ENCODE measurements at regions not wholly inside any gene's neighbourhood (a gene's known extent, or its start where the extent isn't known, plus 50 kb on each side); places are given as distances from the start of the nearest gene placed in this dataset.

DNA sequence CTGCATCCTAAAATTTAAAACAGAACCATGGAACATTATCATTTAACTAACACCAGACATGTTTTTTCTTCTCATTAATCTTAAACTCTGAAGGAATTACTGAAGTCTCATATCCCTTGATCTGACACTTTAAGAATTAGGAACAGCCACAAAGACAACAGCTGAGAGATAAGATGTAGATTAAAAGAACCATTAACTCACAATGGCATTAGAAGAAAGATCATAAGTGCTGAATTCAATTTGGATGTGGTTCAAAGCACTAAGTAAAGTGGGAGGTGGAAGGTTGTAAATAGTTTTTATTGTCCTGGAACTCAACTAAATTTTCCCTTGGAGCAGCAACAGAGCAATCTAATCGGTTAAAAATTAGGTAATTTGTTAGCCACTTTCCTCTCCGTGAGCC lies 199.0 kb upstream of the ATP2B1 start:
- no peak overlapping the region for H3K27ac ChIP-seq (ENCODE audit: low read length)
- H3K27me3 ChIP-seq (ENCODE audit: insufficient read depth, low read length), result no peaks in the 10 kb centered on the region
- no peaks in the 10 kb centered on the region for H3K36me3 ChIP-seq (ENCODE audit: insufficient read depth, low read depth, low read length)
- H3K4me3 ChIP-seq (ENCODE audit: low read length), result no peak overlapping the region
- no peak overlapping the region for H3K9ac ChIP-seq (ENCODE audit: low read depth, low read length)
- H3K4me1 ChIP-seq (ENCODE audit: insufficient read depth, low read length), result no peaks in the 10 kb centered on the region; the same call in 1 of the 2 replicates
- peaks cover 3% of the 10 kb centered on the region for H3K9me3 ChIP-seq (ENCODE audit: insufficient read depth, low read depth, low read length)

- H3K27me3 ChIP-seq (ENCODE audit: insufficient read depth, low read length), result no peaks in the 10 kb centered on the region
- no peak overlapping the region for H3K27ac ChIP-seq (ENCODE audit: low read length)
- H3K9me3 ChIP-seq (ENCODE audit: insufficient read depth, low read depth, low read length), result no peaks in the 10 kb centered on the region
- no peak overlapping the region for H3K9ac ChIP-seq (ENCODE audit: low read depth, low read length)
- no peaks in the 10 kb centered on the region; the same call in 1 of the 2 replicates for H3K4me1 ChIP-seq (ENCODE audit: insufficient read depth, low read length)
- H3K4me3 ChIP-seq (ENCODE audit: low read length), result no peak overlapping the region
- H3K36me3 ChIP-seq (ENCODE audit: insufficient read depth, low read depth, low read length), result no peaks in the 10 kb centered on the region
Measured at GRCh38 chr12:89906824-89907223, 198.2 kb upstream of the ATP2B1 start.

GRCh38 chr12:89906178-89906577 lies 197.5 kb upstream of the ATP2B1 start:
- Histone ChIP-seq H3K9ac (ENCODE audit: low read depth, low read length) (no peak overlapping the region), H3K27ac (ENCODE audit: low read length) (no peak overlapping the region), H3K9me3 (ENCODE audit: insufficient read depth, low read depth, low read length) (no peaks in the 10 kb centered on the region), H3K4me1 (ENCODE audit: insufficient read depth, low read length) (no peaks in the 10 kb centered on the region; the same call in 1 of the 2 replicates), H3K4me3 (ENCODE audit: low read length) (no peak overlapping the region), H3K36me3 (ENCODE audit: insufficient read depth, low read depth, low read length) (no peaks in the 10 kb centered on the region), H3K27me3 (ENCODE audit: insufficient read depth, low read length) (no peaks in the 10 kb centered on the region)

DNA sequence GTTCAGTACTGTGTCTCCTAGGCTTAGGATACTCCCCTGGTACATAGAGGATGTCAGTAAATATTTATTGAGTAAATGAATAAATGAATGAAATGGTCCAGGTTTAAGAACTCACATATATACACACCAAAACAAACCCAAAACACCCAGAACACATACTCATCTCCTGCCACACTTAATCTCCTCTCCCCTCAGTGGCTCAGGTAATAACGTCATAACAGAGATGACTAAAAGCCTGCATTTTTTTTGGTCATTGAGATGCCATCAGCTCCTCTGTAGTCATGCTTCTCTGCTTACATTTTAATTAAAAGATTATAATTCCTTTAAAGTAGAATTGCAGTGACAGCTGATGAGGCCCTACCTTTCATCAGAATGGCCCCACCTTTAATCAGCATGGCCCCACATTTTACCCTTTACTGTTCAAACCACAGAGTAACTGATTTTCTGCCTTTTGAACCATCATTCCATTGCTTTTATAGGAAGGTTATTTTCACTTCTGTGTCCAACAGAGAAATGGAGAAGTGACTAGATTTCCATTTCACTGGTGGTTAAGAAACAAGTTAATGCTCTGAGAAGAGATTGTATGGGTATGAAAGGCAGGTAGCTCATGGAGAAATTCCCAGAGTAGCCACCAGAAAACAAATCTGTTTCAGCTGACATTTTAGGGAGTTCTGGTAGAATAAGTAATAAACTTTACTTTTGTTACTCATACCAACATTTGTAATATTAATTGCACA lies 193.4 kb upstream of the ATP2B1 start:
- no peaks in the 10 kb centered on the region for H3K36me3 ChIP-seq (ENCODE audit: insufficient read depth, low read depth, low read length)
- peaks cover 13% of the 10 kb centered on the region for H3K4me1 ChIP-seq (ENCODE audit: insufficient read depth, low read length)
- no peak overlapping the region for H3K9ac ChIP-seq (ENCODE audit: low read depth, low read length)
- H3K9me3 ChIP-seq (ENCODE audit: insufficient read depth, low read depth, low read length), result no peaks in the 10 kb centered on the region
- no peak overlapping the region for H3K4me3 ChIP-seq (ENCODE audit: low read length)
- no peak overlapping the region for H3K27ac ChIP-seq (ENCODE audit: low read length)
- H3K27me3 ChIP-seq (ENCODE audit: insufficient read depth, low read length), result no peaks in the 10 kb centered on the region

- no peak overlapping the region for H3K9ac ChIP-seq (ENCODE audit: low read depth, low read length)
- H3K4me1 ChIP-seq (ENCODE audit: insufficient read depth, low read length), result peaks cover 13% of the 10 kb centered on the region; the same call in 1 of the 2 replicates
- no peak overlapping the region for H3K4me3 ChIP-seq (ENCODE audit: low read length)
- no peaks in the 10 kb centered on the region for H3K9me3 ChIP-seq (ENCODE audit: insufficient read depth, low read depth, low read length)
- H3K27ac ChIP-seq (ENCODE audit: low read length), result no peak overlapping the region
- H3K27me3 ChIP-seq (ENCODE audit: insufficient read depth, low read length), result no peaks in the 10 kb centered on the region
- H3K36me3 ChIP-seq (ENCODE audit: insufficient read depth, low read depth, low read length), result no peaks in the 10 kb centered on the region
Measured at GRCh38 chr12:89901319-89901718, 192.7 kb upstream of the ATP2B1 start.

- no peaks in the 10 kb centered on the region for H3K27me3 ChIP-seq (ENCODE audit: insufficient read depth, low read length)
- H3K4me3 ChIP-seq (ENCODE audit: low read length), result peak overlapping the region; percentile 12; the same call in 1 of the 2 replicates
- H3K27ac ChIP-seq (ENCODE audit: low read length), result no peak overlapping the region
- peaks cover 13% of the 10 kb centered on the region; the same call in 1 of the 2 replicates for H3K4me1 ChIP-seq (ENCODE audit: insufficient read depth, low read length)
- no peaks in the 10 kb centered on the region for H3K36me3 ChIP-seq (ENCODE audit: insufficient read depth, low read depth, low read length)
- H3K9ac ChIP-seq (ENCODE audit: low read depth, low read length), result peak overlapping the region; percentile 3; the same call in 1 of the 2 replicates
- H3K9me3 ChIP-seq (ENCODE audit: insufficient read depth, low read depth, low read length), result no peaks in the 10 kb centered on the region
Measured at GRCh38 chr12:89899651-89900050, 191.0 kb upstream of the ATP2B1 start.

DNA sequence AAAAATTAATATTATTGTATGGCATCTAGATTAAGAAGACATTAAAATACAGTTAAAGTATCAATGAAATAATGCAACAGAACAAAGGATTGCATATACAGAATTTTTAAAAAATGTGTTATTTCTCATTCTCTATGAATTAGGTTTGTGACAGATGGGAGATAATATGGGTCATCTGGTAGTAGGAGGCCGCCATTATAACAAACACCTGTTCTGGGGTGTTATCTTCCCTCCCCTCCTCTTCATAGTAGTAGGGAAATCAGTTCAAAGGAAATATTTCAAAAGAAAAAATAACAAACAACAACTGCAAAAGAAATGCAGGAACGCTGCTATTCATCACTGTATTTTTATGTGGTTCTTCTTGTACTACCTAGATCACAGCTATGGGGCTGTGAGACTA lies 187.0 kb upstream of the ATP2B1 start:
- no peaks in the 10 kb centered on the region for H3K27me3 ChIP-seq (ENCODE audit: insufficient read depth, low read length)
- H3K27ac ChIP-seq (ENCODE audit: low read length), result no peak overlapping the region
- H3K4me3 ChIP-seq (ENCODE audit: low read length), result no peak overlapping the region
- peaks cover 13% of the 10 kb centered on the region; the same call in 1 of the 2 replicates for H3K4me1 ChIP-seq (ENCODE audit: insufficient read depth, low read length)
- no peak overlapping the region for H3K9ac ChIP-seq (ENCODE audit: low read depth, low read length)
- no peaks in the 10 kb centered on the region for H3K36me3 ChIP-seq (ENCODE audit: insufficient read depth, low read depth, low read length)
- H3K9me3 ChIP-seq (ENCODE audit: insufficient read depth, low read depth, low read length), result no peaks in the 10 kb centered on the region

- Histone ChIP-seq H3K4me1 (ENCODE audit: insufficient read depth, low read length) (peaks cover 12% of the 10 kb centered on the region; the same call in 1 of the 2 replicates), H3K9ac (ENCODE audit: low read depth, low read length) (no peak overlapping the region), H3K27ac (ENCODE audit: low read length) (no peak overlapping the region), H3K36me3 (ENCODE audit: insufficient read depth, low read depth, low read length) (no peaks in the 10 kb centered on the region), H3K27me3 (ENCODE audit: insufficient read depth, low read length) (no peaks in the 10 kb centered on the region), H3K9me3 (ENCODE audit: insufficient read depth, low read depth, low read length) (no peaks in the 10 kb centered on the region), H3K4me3 (ENCODE audit: low read length) (no peak overlapping the region)
Measured at GRCh38 chr12:89895101-89895500, 186.5 kb upstream of the ATP2B1 start.

DNA sequence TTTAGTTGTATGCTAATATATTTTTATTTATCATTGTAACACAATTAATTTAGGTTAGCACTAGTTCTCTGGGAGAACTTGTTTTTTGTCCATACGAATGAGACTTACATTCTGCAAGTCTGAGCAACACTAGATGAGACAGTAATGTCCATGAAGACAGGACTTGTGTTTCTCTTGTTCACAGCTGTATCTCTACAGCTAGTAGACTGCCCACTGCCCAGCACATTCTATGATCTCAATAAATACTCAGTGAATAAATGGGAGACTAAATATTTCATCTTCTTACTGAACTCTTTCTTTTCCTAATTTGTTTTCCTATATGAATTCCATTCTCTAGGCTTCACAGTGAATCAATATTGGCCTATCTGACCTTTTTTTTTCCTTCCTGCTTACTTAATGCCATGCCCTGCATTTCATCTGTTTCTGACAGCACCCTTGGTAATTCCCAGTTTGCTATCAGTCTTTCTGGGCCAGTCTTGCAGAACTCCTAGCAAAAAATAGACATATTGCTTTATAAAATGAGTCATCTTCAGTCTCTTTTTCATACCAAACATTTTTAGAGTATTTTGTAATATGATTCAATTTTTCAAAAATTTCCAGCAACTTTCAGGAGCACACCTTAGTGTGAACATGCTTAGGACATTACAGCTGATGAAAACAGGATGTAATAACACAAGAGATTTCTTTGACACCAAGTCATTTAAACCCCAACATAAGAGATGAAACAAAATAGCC lies 185.5 kb upstream of the ATP2B1 start:
- H3K4me3 ChIP-seq (ENCODE audit: low read length), result no peak overlapping the region

DNA sequence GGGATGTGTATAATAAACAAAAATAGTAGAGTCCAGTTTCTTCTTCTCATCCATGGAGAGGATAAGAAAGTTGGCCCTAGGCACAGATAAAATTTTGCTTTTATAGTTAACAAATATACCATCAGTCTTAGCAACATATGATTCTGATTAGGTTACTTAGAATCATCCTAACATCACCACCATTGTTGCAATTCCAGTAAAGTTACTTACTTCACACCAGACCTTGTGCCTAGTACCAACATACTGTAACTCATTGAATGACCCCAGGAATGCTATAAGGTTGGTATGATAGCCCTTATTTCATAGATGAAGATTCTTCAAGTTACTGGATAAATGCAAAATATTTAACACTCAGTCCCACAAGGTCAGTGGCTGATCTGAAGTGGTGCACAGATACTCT lies 183.8 kb upstream of the ATP2B1 start:
- H3K36me3 ChIP-seq (ENCODE audit: insufficient read depth, low read depth, low read length), result no peaks in the 10 kb centered on the region

More for the DNA sequence above, 185.5 kb upstream of the ATP2B1 start:
- Histone ChIP-seq H3K4me1 (ENCODE audit: insufficient read depth, low read length) (peaks cover 2% of the 10 kb centered on the region; the same call in 1 of the 2 replicates), H3K27ac (ENCODE audit: low read length) (no peak overlapping the region), H3K9ac (ENCODE audit: low read depth, low read length) (no peak overlapping the region), H3K9me3 (ENCODE audit: insufficient read depth, low read depth, low read length) (no peaks in the 10 kb centered on the region), H3K27me3 (ENCODE audit: insufficient read depth, low read length) (no peaks in the 10 kb centered on the region), H3K36me3 (ENCODE audit: insufficient read depth, low read depth, low read length) (no peaks in the 10 kb centered on the region)

GRCh38 chr12:89891933-89892332 lies 183.3 kb upstream of the ATP2B1 start:
- H3K27ac ChIP-seq (ENCODE audit: low read length), result no peak overlapping the region
- H3K9ac ChIP-seq (ENCODE audit: low read depth, low read length), result no peak overlapping the region
- H3K36me3 ChIP-seq (ENCODE audit: insufficient read depth, low read depth, low read length), result no peaks in the 10 kb centered on the region
- no peak overlapping the region for H3K4me3 ChIP-seq (ENCODE audit: low read length)
- no peaks in the 10 kb centered on the region for H3K4me1 ChIP-seq (ENCODE audit: insufficient read depth, low read length)
- H3K9me3 ChIP-seq (ENCODE audit: insufficient read depth, low read depth, low read length), result no peaks in the 10 kb centered on the region
- no peaks in the 10 kb centered on the region for H3K27me3 ChIP-seq (ENCODE audit: insufficient read depth, low read length)

More for the DNA sequence above, 183.8 kb upstream of the ATP2B1 start:
- Histone ChIP-seq H3K4me3 (ENCODE audit: low read length) (no peak overlapping the region), H3K27ac (ENCODE audit: low read length) (no peak overlapping the region), H3K9me3 (ENCODE audit: insufficient read depth, low read depth, low read length) (no peaks in the 10 kb centered on the region), H3K27me3 (ENCODE audit: insufficient read depth, low read length) (no peaks in the 10 kb centered on the region), H3K4me1 (ENCODE audit: insufficient read depth, low read length) (no peaks in the 10 kb centered on the region), H3K9ac (ENCODE audit: low read depth, low read length) (no peak overlapping the region)

DNA sequence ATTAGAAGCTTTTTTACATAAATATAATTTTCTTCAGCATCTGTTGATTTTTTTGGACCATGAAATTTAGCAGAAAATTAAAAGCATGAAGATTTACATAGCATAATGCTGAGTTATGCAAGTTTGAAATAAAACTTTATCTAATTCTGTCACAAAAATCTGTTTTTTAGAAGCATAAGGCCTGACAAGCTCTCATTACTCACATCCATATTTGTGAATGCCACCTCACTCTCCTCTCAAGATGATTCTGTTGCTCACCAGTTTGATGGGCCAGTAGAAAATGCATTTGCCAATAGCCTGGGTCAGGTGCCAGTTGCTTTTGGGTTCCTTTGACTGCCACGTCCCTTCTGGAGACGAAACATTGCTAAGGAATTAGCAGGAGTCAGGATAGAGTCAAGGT lies 181.5 kb upstream of the ATP2B1 start:
- Histone ChIP-seq H3K4me1 (ENCODE audit: insufficient read depth, low read length) (peaks cover 3% of the 10 kb centered on the region; the same call in 1 of the 2 replicates), H3K27ac (ENCODE audit: low read length) (no peak overlapping the region), H3K9me3 (ENCODE audit: insufficient read depth, low read depth, low read length) (no peaks in the 10 kb centered on the region), H3K9ac (ENCODE audit: low read depth, low read length) (no peak overlapping the region), H3K36me3 (ENCODE audit: insufficient read depth, low read depth, low read length) (no peaks in the 10 kb centered on the region), H3K4me3 (ENCODE audit: low read length) (no peak overlapping the region), H3K27me3 (ENCODE audit: insufficient read depth, low read length) (no peaks in the 10 kb centered on the region)
